Right lobe of liver (tissue), 4 donors: ENCODE measurements at regions not wholly inside any gene's neighbourhood (a gene's known extent, or its start where the extent isn't known, plus 50 kb on each side); places are given as distances from the start of the nearest gene placed in this dataset.

Experiments
- POLR2A ChIP-seq: fragments of 450-650 bp; IDR thresholded peaks from one replicate; pipeline ENCODE4 v1.6.1; 2017; ENCODE audit warnings: antibody characterized with exemption, mild to moderate bottlenecking
- TF ChIP-seq, protein P1 (sequence below), 4 donors: fragments of 200-600 bp in 3 of 4; fragments of 450-650 bp in 1 of 4; IDR thresholded peaks; one replicate each; pipeline versions ENCODE4 v1.5.1 to v1.8.0; 2016 to 2022; ENCODE audit warnings: antibody characterized with exemption in 4 of 4, mild to moderate bottlenecking in 2 of 4
- donor health status: DM: no; HTN: no; CAD: no.
- donor health status: DM: no; HTN: no; CAD: no.
- donor health status: DM: no; HTN: yes; CAD: no.

DNA sequence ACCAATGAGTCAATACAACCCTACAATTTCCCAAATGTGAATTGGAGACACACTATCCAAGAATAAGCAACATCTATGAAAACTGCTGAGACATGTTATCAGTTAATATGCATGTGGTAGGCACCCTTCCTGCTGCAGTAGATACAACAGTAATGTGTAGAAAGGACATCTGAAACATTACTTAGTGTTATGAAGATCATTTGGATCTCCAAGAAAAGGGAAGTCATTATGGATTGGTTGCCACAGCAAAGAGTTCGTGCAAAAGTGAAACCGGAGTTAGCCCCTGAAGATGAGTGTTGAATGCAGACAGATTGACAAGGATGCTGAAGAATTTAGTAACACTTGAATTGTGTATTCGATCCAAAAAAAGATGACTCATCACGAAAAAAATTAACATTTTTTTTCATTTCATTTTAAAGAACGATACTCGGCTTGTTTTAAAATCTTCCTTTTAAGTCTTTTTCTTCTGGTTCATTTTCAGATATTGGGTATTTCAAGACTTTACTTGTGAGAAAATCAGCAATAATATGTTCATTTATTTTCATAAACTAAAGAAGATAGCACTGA, 322.4 kb upstream of the KLF6 start:
- TF ChIP-seq, protein P1, sequence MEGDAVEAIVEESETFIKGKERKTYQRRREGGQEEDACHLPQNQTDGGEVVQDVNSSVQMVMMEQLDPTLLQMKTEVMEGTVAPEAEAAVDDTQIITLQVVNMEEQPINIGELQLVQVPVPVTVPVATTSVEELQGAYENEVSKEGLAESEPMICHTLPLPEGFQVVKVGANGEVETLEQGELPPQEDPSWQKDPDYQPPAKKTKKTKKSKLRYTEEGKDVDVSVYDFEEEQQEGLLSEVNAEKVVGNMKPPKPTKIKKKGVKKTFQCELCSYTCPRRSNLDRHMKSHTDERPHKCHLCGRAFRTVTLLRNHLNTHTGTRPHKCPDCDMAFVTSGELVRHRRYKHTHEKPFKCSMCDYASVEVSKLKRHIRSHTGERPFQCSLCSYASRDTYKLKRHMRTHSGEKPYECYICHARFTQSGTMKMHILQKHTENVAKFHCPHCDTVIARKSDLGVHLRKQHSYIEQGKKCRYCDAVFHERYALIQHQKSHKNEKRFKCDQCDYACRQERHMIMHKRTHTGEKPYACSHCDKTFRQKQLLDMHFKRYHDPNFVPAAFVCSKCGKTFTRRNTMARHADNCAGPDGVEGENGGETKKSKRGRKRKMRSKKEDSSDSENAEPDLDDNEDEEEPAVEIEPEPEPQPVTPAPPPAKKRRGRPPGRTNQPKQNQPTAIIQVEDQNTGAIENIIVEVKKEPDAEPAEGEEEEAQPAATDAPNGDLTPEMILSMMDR (IDR thresholded peaks at IDR 0.05) = no peak
- TF ChIP-seq POLR2A = no peak
